Tibial nerve (tissue), 4 donors: ENCODE measurements at regions not wholly inside any gene's neighbourhood (a gene's known extent, or its start where the extent isn't known, plus 50 kb on each side); places are given as distances from the start of the nearest gene placed in this dataset.

Source experiments
- CTCF ChIP-seq, 5 experiments: fragments of 200-600 bp in 3 of 5; fragments of 450-650 bp in 2 of 5; sonication (generic) in 3 of 5; IDR thresholded peaks; one replicate each; pipeline ENCODE4 v1.5.1; 2016 to 2019; ENCODE audit warnings: antibody characterized with exemption in 5 of 5, mild to moderate bottlenecking in 3 of 5, moderate library complexity in 2 of 5
- EP300 ChIP-seq, 2 donors: sonication (generic); formaldehyde crosslinking; IDR thresholded peaks; one replicate each; pipeline ENCODE4 v1.6.1; 2017; ENCODE audit warnings: antibody characterized with exemption in 2 of 2, mild to moderate bottlenecking in 1 of 2

DNA sequence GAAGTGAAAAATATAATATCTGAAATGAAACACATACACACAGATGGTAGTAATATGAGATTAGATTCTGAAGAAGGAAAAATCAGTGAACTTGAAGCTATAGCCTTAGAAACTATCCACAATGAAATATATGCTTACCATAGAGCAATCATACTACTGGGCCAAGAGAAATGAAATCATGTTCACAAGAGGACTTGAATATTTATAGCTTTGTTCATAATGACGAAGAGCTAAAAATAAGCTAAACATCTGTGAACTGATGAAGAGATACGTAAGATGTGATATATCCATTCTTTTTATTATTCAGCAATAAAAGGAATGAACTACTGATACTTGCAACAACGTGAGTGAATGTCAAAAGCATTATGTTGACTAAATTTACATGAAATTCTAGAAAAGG lies 92.6 kb upstream of the ALDH1B1 start:
- TF ChIP-seq CTCF (IDR thresholded peaks at IDR 0.05) (no peak), EP300 (IDR thresholded peaks at IDR 0.05) (no peak)
